Suppressor macrophage treated with lipopolysaccharide for 4 hours (primary cell): ENCODE measurements at regions not wholly inside any gene's neighbourhood (a gene's known extent, or its start where the extent isn't known, plus 50 kb on each side); places are given as distances from the start of the nearest gene placed in this dataset.
"Not testable (repeated sequence)": the region's sequence is repeated elsewhere in the genome, so short reads cannot be mapped to it uniquely, and the experiment has no call there.

Source experiments
- DNase-seq: peaks from one replicate; pipeline ENCODE4 v3.0.0-alpha.2; 2020

- DNase-seq: no peak
Measured at GRCh38 chr3:166810741-166811445, 569.2 kb downstream of the ZBBX start.

GRCh38 chr3:166809520-166809919 is 570.6 kb downstream of the ZBBX start:
- DNase-seq: no peak

- DNase-seq: no peak
Measured at GRCh38 chr3:166788936-166789335, 591.2 kb downstream of the ZBBX start.

- DNase-seq: no peak
Measured at GRCh38 chr3:166785876-166786275, 594.2 kb downstream of the ZBBX start.

GRCh38 chr3:166783206-166783605 is 596.9 kb downstream of the ZBBX start:
- no peak for DNase-seq

- DNase-seq: no peak
Measured at GRCh38 chr3:166764698-166765318, 615.3 kb downstream of the ZBBX start.

- DNase-seq: no peak
Measured at GRCh38 chr3:166759736-166760513, 620.2 kb downstream of the ZBBX start.

- no peak for DNase-seq
Measured at GRCh38 chr3:166752214-166752613, 627.9 kb downstream of the ZBBX start.

GRCh38 chr3:166743481-166744134 is 636.5 kb downstream of the ZBBX start:
- DNase-seq: no peak

GRCh38 chr3:166734734-166735133 is 645.4 kb downstream of the ZBBX start:
- DNase-seq: no peak

- DNase-seq: no peak
Measured at GRCh38 chr3:166731701-166732100, 648.4 kb downstream of the ZBBX start.

GRCh38 chr3:166721466-166721865 is 658.6 kb downstream of the ZBBX start:
- no peak for DNase-seq

GRCh38 chr3:166714206-166714605 is 665.9 kb downstream of the ZBBX start:
- no peak for DNase-seq

GRCh38 chr3:166713787-166714186 is 666.3 kb downstream of the ZBBX start:
- no peak for DNase-seq

- DNase-seq: no peak
Measured at GRCh38 chr3:166706094-166706493, 674.0 kb downstream of the ZBBX start.

GRCh38 chr3:166697495-166697894 is 682.6 kb downstream of the ZBBX start:
- no peak for DNase-seq

GRCh38 chr3:166696103-166696502 is 684.0 kb downstream of the ZBBX start:
- no peak for DNase-seq

GRCh38 chr3:166688665-166689064 is 691.4 kb downstream of the ZBBX start:
- DNase-seq: no peak

- no peak for DNase-seq
Measured at GRCh38 chr3:166685246-166685645, 694.9 kb downstream of the ZBBX start.

- DNase-seq: not testable (repeated sequence)
Measured at GRCh38 chr3:166684077-166684476, 696.0 kb downstream of the ZBBX start.

GRCh38 chr3:166669781-166670180 is 710.3 kb downstream of the ZBBX start:
- DNase-seq: no peak

GRCh38 chr3:166663194-166663593 is 716.9 kb downstream of the ZBBX start:
- DNase-seq: no peak

GRCh38 chr3:166661621-166662020 is 718.5 kb downstream of the ZBBX start:
- no peak for DNase-seq
